ENCODE measurements at regions not wholly inside any gene's neighbourhood (a gene's known extent, or its start where the extent isn't known, plus 50 kb on each side); places are given as distances from the start of the nearest gene placed in this dataset.

DNA sequence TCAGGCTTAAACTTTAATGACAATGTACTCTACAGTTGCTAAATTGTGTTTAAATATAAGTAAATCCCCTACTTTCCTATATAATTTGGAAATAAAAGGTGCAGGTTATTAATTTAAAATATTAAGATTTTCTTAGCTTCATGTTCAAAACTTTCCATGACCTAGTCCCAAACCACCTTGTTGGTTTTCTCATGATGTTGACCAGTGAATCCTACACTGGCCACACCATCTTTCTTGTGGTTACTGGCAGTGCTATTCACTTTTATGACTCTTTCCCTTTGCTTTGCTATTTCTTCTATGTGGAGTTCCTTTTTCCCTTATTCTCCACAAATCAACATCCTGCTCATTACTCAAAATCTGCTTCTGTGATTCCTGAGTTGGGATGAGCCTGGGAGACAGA lies 138.6 kb upstream of the NDUFV2 start:
- Histone ChIP-seq H3K4me1 (ENCODE audit: control insufficient read depth in 1 of 2, insufficient read depth in 2 of 2, low read length in 2 of 2) (peaks cover 0 to 6% of the 10 kb centered on the region in 2 experiments), H3K23ac (ENCODE audit: low read length) (no peak overlapping the region), H3K27me3 (ENCODE audit: insufficient read depth, low read length) (no peaks in the 10 kb centered on the region), H4K12ac (ENCODE audit: low read depth, low read length) (no peak overlapping the region), H3K18ac (ENCODE audit: low read length) (no peak overlapping the region), H3K9ac (ENCODE audit: low read length) (no peak overlapping the region), H2BK120ac (ENCODE audit: insufficient read depth, low read length, poor library complexity) (no peak overlapping the region), H3K27ac (ENCODE audit: low read depth, low read length) (no peak overlapping the region), H3K79me2 (ENCODE audit: control insufficient read depth, insufficient read depth, low read length, poor library complexity) (no peaks in the 10 kb centered on the region), H3K4me3 (ENCODE audit: low read depth, low read length) (no peak overlapping the region), H3K4me2 (ENCODE audit: low read length) (no peak overlapping the region), H3K79me1 (ENCODE audit: low read length) (no peaks in the 10 kb centered on the region), H3K4ac (ENCODE audit: low read depth, low read length) (no peak overlapping the region), H3K14ac (ENCODE audit: low read length) (no peak overlapping the region), H3K36me3 (ENCODE audit: control insufficient read depth in 1 of 2, insufficient read depth in 2 of 2, low read length in 2 of 2) (no peaks in the 10 kb centered on the region), H2BK5ac (ENCODE audit: low read depth, low read length, poor library complexity) (no peak overlapping the region), H3K9me3 (ENCODE audit: insufficient read depth, low read depth, low read length) (peaks cover 2% of the 10 kb centered on the region), H2BK12ac (ENCODE audit: low read length) (no peak overlapping the region), H2AFZ (ENCODE audit: insufficient read depth, low read length, poor library complexity) (no peak overlapping the region), H2AK5ac (ENCODE audit: low read length) (no peak overlapping the region), H4K8ac (ENCODE audit: low read depth, low read length) (no peak overlapping the region), H4K91ac (ENCODE audit: low read depth, low read length) (no peak overlapping the region)
- no peak for DNase-seq

DNA sequence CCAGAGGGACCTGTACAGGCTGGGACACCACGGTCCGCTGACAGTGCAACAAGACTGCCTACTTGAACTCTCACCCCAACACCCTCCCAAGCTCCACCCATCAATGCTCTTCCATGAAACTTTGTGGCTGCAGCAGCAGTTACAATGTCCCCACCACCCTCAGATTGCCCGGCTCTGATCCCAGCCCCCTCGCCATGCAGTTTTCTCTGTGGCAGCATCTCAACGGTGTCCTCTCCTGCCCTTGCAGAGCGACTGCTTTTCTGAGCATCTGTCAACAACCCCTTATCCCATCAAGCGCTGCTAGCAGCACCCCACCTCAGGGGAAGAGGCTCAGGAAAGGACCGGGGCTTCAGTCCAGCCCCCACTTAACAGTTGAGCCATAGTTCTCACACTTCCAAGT lies 137.1 kb upstream of the NDUFV2 start:
- Histone ChIP-seq H3K4ac (ENCODE audit: low read depth, low read length) (no peak overlapping the region), H2BK5ac (ENCODE audit: low read depth, low read length, poor library complexity) (no peak overlapping the region), H3K36me3 (ENCODE audit: control insufficient read depth in 1 of 2, insufficient read depth in 2 of 2, low read length in 2 of 2) (no peaks in the 10 kb centered on the region), H3K27ac (ENCODE audit: low read depth, low read length) (no peak overlapping the region), H4K8ac (ENCODE audit: low read depth, low read length) (no peak overlapping the region), H3K79me2 (ENCODE audit: control insufficient read depth, insufficient read depth, low read length, poor library complexity) (no peaks in the 10 kb centered on the region), H3K9me3 (ENCODE audit: insufficient read depth, low read depth, low read length) (peaks cover 2% of the 10 kb centered on the region), H3K23ac (ENCODE audit: low read length) (no peak overlapping the region), H3K4me1 (ENCODE audit: control insufficient read depth in 1 of 2, insufficient read depth in 2 of 2, low read length in 2 of 2) (peaks cover 0 to 6% of the 10 kb centered on the region in 2 experiments), H2BK12ac (ENCODE audit: low read length) (no peak overlapping the region), H3K27me3 (ENCODE audit: insufficient read depth, low read length) (no peaks in the 10 kb centered on the region), H3K79me1 (ENCODE audit: low read length) (no peaks in the 10 kb centered on the region), H3K9ac (ENCODE audit: low read length) (no peak overlapping the region), H3K18ac (ENCODE audit: low read length) (no peak overlapping the region), H4K12ac (ENCODE audit: low read depth, low read length) (no peak overlapping the region), H3K4me2 (ENCODE audit: low read length) (no peak overlapping the region), H2AFZ (ENCODE audit: insufficient read depth, low read length, poor library complexity) (no peak overlapping the region), H4K91ac (ENCODE audit: low read depth, low read length) (no peak overlapping the region), H2AK5ac (ENCODE audit: low read length) (no peak overlapping the region), H3K14ac (ENCODE audit: low read length) (no peak overlapping the region), H3K4me3 (ENCODE audit: low read depth, low read length) (no peak overlapping the region), H2BK120ac (ENCODE audit: insufficient read depth, low read length, poor library complexity) (no peak overlapping the region)
- no peak for DNase-seq
- WGBS (ENCODE audit: extremely low coverage, insufficient coverage, insufficient read length), result no CpG with 5 or more reads among the region's 8 CpGs

DNA sequence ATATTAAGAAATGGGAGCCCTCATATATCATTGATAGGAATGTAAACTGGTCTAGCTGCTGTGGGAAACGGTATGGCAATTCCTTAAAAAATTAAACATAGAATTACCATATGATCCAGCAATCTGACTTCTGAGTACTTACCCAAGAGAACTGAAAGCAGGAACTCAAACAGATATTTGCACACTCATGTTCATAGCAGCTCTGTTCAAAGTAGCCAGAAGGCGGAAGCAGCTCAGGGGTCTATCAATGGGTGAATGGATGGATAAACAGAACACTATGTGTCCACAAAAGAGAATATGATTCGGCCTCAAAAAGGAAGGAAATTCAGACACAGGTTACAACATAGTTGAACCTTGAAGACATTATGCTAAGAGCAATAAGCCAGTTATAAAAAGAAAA lies 135.7 kb upstream of the NDUFV2 start:
- peaks cover 2 to 6% of the 10 kb centered on the region in 2 experiments for H3K4me1 ChIP-seq (ENCODE audit: control insufficient read depth in 1 of 2, insufficient read depth in 2 of 2, low read length in 2 of 2)
- H3K14ac ChIP-seq (ENCODE audit: low read length), result no peak overlapping the region
- H3K4me2 ChIP-seq (ENCODE audit: low read length), result no peak overlapping the region
- no peak for DNase-seq
- H2AFZ ChIP-seq (ENCODE audit: insufficient read depth, low read length, poor library complexity), result no peak overlapping the region
- no peak overlapping the region for H3K23ac ChIP-seq (ENCODE audit: low read length)
- no CpG with 5 or more reads among the region's 3 CpGs for WGBS (ENCODE audit: extremely low coverage, insufficient coverage, insufficient read length)
- H3K27me3 ChIP-seq (ENCODE audit: insufficient read depth, low read length), result no peaks in the 10 kb centered on the region
- H3K18ac ChIP-seq (ENCODE audit: low read length), result no peak overlapping the region
- H4K8ac ChIP-seq (ENCODE audit: low read depth, low read length), result no peak overlapping the region
- H3K27ac ChIP-seq (ENCODE audit: low read depth, low read length), result no peak overlapping the region
- no peaks in the 10 kb centered on the region for H3K36me3 ChIP-seq (ENCODE audit: control insufficient read depth in 1 of 2, insufficient read depth in 2 of 2, low read length in 2 of 2)
- no peaks in the 10 kb centered on the region for H3K79me1 ChIP-seq (ENCODE audit: low read length)
- no peak overlapping the region for H4K12ac ChIP-seq (ENCODE audit: low read depth, low read length)
- no peak overlapping the region for H4K91ac ChIP-seq (ENCODE audit: low read depth, low read length)
- H2BK120ac ChIP-seq (ENCODE audit: insufficient read depth, low read length, poor library complexity), result no peak overlapping the region
- H3K4ac ChIP-seq (ENCODE audit: low read depth, low read length), result no peak overlapping the region
- H2BK5ac ChIP-seq (ENCODE audit: low read depth, low read length, poor library complexity), result no peak overlapping the region
- no peak overlapping the region for H3K4me3 ChIP-seq (ENCODE audit: low read depth, low read length)
- H3K79me2 ChIP-seq (ENCODE audit: control insufficient read depth, insufficient read depth, low read length, poor library complexity), result no peaks in the 10 kb centered on the region
- no peak overlapping the region for H2BK12ac ChIP-seq (ENCODE audit: low read length)
- peaks cover 2% of the 10 kb centered on the region for H3K9me3 ChIP-seq (ENCODE audit: insufficient read depth, low read depth, low read length)
- no peak overlapping the region for H3K9ac ChIP-seq (ENCODE audit: low read length)
- no peak overlapping the region for H2AK5ac ChIP-seq (ENCODE audit: low read length)

DNA sequence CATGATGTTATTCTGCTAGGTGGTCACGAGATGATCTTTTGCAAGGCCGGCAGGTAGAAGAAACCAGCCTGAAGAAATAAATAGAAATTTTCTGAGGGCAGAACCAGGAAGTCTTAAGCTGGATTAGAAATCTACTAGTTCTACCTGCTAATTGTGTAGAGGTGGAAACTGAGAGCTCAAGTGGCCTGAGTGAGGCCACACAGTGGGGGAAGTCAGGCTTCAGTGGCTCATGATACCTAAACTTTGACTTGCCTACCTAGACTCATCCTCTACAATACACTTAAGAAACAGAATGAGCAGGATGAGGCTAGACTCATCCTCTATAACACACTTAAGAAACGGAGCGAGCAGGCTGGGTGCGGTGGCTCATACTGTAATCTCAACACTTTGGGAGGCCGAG lies 134.9 kb upstream of the NDUFV2 start:
- Histone ChIP-seq H3K23ac (ENCODE audit: low read length) (no peak overlapping the region), H4K8ac (ENCODE audit: low read depth, low read length) (no peak overlapping the region), H3K4me1 (ENCODE audit: control insufficient read depth in 1 of 2, insufficient read depth in 2 of 2, low read length in 2 of 2) (peaks cover 2% of the 10 kb centered on the region in 2 experiments), H3K79me2 (ENCODE audit: control insufficient read depth, insufficient read depth, low read length, poor library complexity) (no peaks in the 10 kb centered on the region), H3K79me1 (ENCODE audit: low read length) (no peaks in the 10 kb centered on the region), H3K27ac (ENCODE audit: low read depth, low read length) (no peak overlapping the region), H2BK5ac (ENCODE audit: low read depth, low read length, poor library complexity) (no peak overlapping the region), H2BK12ac (ENCODE audit: low read length) (no peak overlapping the region), H4K12ac (ENCODE audit: low read depth, low read length) (no peak overlapping the region), H3K9me3 (ENCODE audit: insufficient read depth, low read depth, low read length) (peaks cover 2% of the 10 kb centered on the region), H4K91ac (ENCODE audit: low read depth, low read length) (no peak overlapping the region), H3K4me3 (ENCODE audit: low read depth, low read length) (no peak overlapping the region), H3K27me3 (ENCODE audit: insufficient read depth, low read length) (no peaks in the 10 kb centered on the region), H3K4me2 (ENCODE audit: low read length) (no peak overlapping the region), H3K18ac (ENCODE audit: low read length) (no peak overlapping the region), H3K36me3 (ENCODE audit: control insufficient read depth in 1 of 2, insufficient read depth in 2 of 2, low read length in 2 of 2) (no peaks in the 10 kb centered on the region), H2AFZ (ENCODE audit: insufficient read depth, low read length, poor library complexity) (no peak overlapping the region), H2AK5ac (ENCODE audit: low read length) (no peak overlapping the region), H3K9ac (ENCODE audit: low read length) (no peak overlapping the region), H2BK120ac (ENCODE audit: insufficient read depth, low read length, poor library complexity) (no peak overlapping the region), H3K14ac (ENCODE audit: low read length) (no peak overlapping the region), H3K4ac (ENCODE audit: low read depth, low read length) (no peak overlapping the region)
- DNase-seq, result no peak
- WGBS (ENCODE audit: extremely low coverage, insufficient coverage, insufficient read length), result no CpG with 5 or more reads among the region's 6 CpGs

Data from trophoblast cell (in vitro differentiated cells and primary cell).